HG03457 (cell line): ENCODE measurements at regions not wholly inside any gene's neighbourhood (a gene's known extent, or its start where the extent isn't known, plus 50 kb on each side); places are given as distances from the start of the nearest gene placed in this dataset.

Experiments used
- ATAC-seq: cut with Tn5 transposase; IDR thresholded peaks from one replicate; pipeline ENCODE4 v1.9.1; 2021; ENCODE audit warnings: moderate number of reproducible peaks; ENCODE audit not compliant: unreplicated experiment

DNA sequence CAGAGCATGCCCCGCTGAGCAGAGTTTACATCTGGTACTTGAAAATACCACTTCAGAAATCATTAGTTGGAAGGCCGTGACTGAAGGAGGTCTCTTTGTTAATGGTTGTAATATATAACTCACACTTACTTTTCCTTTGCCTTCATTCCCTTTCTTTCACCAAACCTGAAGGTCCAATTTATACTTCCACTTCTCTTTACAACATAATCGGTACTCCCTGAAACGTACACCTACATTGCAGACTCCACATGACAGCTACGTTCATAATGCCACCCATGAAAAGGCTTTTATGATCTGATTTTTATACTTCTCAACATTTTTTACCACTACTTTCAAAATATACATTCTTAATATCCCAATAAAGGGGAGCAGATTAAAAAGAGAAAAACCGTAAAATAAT, 298.7 kb downstream of the C4orf33 start:
- no peak for ATAC-seq

GRCh38 chr4:129403848-129404247, 307.9 kb downstream of the C4orf33 start:
- no peak for ATAC-seq

DNA sequence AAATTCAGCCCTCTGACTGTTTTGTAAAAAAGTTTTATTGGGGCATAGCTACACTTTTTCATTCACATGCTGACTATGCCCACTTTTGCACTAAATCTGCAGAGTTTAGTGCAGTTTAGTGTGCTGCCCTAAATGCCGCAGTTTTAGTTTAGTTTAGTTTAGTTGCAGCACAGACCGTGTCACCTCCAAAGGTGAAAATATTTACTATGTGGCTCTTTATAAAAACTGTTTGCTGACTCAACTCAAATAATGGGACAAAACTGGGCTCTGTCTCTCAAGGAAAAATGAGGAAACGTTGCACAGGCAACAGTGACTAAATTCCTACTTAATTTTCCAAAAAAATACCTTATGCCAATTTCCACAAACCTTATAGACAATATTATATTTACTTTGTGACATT, 314.2 kb downstream of the C4orf33 start:
- no peak for ATAC-seq

DNA sequence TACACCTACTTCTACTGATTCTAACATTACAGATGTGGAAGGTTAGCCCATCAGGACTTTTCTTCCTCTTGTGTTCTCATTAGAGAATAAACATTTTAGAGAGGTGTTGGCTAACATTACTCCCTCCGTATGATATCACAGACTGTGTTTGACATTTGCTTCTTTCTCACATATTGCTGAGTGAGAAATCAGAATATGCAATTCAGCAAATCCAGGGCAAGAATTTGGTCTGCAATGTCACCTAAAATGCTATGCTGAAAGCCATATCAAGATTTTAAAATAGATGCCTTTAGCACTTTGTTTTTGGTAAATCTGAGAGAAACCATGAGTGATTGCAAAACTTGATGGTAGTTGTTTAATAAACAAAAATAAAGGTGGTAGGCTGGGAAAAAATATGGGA, 319.1 kb downstream of the C4orf33 start:
- ATAC-seq = no peak

- ATAC-seq = no peak
Observed at GRCh38 chr4:129420637-129421036, 324.7 kb downstream of the C4orf33 start.

- ATAC-seq = no peak
Observed at GRCh38 chr4:129422277-129422676, 326.3 kb downstream of the C4orf33 start.

DNA sequence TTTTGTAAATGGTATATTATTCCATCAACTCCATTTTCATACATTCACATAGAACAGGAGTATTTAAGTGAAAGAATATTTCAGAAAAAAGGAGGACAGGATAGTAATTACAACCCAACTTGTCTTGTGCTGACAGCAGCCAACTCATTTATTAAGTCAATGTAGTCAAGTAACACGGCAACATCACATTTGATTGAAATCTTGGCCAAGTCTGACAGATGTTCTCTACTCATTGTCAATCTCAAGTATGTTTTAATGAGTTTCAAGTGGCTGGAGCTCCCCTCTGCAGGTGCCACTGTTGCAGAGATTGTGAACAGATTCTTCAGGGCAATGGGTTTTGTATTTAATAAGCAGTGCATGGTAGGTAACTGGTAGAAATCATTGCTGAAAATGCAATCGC, 332.5 kb downstream of the C4orf33 start:
- no peak for ATAC-seq

DNA sequence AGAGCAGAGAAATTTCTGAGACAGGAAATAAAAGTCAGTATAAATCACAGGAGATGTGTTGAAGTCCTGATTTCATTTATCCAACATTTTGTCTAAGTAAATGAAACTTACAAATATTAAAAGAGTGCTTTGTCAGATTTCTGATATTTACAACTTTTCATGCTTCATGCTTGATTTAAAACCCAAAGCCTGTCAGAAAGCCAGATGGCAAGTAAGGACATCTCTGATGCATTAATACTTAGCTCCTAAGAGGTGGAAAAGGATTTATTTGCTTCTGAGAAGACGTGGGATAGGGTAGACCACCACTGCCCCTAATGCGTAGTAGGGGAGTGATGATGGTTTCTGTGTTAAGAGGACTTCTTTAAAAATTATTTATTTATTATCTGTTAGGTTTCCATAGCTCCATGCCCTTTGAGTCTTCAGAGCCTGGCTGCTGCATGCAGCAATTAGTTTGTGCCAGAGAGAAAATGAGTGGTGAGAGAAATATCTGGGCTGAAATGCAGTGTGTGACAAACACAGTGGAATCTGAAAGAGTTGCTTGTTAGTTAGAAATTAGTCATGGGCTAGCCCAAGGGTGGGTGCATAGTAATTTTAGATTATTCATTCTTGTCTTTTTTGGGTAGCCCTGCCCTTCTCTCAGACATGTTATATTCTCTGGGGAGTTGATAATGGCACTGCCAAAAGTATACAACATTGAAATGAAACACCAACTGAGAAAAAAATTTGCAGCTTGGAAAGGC, 333.8 kb downstream of the C4orf33 start:
- ATAC-seq = no peak

GRCh38 chr4:129437347-129437746, 341.4 kb downstream of the C4orf33 start:
- ATAC-seq = no peak

DNA sequence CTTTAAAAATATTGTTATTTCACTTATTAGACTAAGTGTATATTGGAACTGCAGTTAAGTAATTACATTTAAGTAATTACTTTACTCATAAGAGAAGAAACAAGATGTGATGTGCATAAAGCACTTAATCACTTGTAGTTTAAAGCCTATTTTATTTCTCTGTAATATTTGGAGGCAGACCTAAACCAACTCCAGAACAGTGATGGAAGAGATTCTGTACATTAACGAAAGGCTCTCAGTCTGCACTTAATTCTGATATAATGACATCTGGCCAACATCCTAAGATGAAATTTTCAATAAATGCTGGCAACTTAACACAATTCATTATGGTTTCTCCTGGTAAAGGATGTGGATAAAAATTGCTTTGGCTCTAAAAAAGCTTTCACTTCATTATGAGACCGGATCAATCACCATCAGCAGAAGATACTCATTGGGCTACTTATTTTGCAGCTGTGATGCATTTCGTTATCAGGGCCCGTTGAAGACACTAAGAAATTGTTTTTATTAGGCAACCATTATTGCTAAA, 342.6 kb downstream of the C4orf33 start:
- no peak for ATAC-seq

- no peak for ATAC-seq
Observed at GRCh38 chr4:129446074-129446473, 350.1 kb downstream of the C4orf33 start.

GRCh38 chr4:129453524-129454200, 357.7 kb downstream of the C4orf33 start:
- ATAC-seq = no peak

DNA sequence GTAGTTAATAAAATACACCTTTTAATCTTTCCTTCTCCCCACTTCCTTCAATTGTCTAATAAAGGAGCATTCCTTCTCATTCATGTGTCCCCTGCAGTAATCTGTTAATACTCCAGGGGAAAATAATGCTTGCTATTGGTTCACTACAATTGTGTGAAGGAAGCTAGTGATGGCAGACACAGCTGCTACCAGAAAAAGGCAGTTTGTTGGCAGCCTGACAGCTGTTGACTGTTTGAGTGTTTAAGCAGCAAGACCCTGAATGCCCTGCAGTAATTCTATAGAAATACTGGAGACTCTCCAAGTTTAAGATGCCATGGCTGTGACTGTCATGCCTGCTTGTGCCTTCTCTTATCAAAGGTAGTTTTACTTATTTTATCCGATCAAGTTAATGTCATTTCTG, 359.5 kb downstream of the C4orf33 start:
- no peak for ATAC-seq

GRCh38 chr4:129468624-129469023, 372.7 kb downstream of the C4orf33 start:
- no peak for ATAC-seq

DNA sequence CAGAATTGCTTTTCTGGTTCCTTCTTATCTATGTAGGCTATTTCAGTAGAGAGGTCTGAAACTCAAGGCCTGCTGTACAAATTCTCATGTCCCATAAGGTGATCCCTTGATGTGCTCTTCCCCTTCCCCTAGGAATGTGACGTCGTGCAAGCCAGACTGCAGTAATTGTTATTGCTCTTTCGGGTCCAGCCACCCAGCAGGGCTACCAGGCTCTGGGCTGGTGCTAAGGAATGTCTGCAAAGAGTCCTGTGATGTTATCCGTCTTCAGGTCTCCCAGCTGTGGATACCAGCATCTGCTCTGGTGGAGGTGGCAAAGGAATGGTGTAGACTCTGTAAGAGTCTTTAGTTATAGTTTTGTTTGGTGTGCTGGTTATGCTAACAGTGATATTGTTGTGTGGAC, 378.7 kb downstream of the C4orf33 start:
- no peak for ATAC-seq

DNA sequence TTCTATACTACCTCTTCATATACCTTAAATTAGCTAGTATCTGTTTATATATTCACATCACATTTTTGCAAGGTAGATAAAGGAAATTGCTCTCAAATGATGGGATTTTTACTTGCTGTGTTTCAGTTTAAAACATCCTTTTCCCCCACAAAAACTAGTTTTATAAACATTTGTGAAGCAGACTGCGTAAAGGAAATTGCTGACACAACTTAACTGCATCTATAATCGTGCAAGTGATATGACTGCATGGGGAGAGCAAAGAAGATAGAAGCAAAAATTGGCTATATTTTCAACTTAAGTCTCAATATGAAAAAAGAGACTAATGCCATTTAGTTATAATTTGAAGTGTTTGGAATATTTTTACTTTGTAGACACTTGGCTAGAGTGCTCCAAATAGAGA, 385.2 kb downstream of the C4orf33 start:
- no peak for ATAC-seq

DNA sequence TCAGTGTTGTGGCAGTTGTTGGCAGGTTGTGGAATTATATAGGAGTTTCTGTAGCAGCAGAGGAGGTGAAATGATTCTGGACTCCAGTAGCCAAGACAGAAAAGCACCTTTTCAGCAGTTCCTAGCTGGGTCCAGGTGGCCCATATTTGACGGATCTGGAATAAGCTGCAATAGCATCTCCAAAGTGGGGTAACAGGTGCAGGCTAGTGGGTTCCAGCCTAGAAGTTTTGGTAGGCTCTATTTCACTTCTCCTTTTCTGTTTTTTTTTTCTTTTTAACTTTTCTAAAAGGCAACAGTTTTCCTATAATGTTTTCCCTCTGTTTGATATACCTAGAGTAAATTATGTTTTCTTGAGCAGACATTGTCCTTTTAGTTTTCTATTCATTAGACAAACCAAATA, 392.5 kb downstream of the C4orf33 start:
- no peak for ATAC-seq

DNA sequence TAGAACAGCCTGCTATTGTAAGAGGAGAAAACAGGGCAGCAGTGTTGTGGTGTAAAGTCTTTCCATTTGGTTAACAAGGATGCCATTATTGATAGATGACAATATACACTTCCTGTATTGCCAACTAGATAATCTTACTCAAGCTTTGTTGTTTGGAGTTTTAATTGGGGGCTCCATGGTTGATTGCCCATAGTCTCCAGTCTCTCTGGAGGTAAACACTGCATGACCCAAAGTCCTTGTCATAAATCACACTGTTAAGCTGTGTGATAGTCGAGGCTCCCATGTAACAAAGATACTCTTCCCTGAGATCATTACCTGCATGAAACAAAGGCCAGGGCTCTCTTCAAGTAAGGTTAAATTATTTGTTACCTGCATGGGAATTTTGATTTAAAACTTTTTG, 394.6 kb downstream of the C4orf33 start:
- no peak for ATAC-seq

DNA sequence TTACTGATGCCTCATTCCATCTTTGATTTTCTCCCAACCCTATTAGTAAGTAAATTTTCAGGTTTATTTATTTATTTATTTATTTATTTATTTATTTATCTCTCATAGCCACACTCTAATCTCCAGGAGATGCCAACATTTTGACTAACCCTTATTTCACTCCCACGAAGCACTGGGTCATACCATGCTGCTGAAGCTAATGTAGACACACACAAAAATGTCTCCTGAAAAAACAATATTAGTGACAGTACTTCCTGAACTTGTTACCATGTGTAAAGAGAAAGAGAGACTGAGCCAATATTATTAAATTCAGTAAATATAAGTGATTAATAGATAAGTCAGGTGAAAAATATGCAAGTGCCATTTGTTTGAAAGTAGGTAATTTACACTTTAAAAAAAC, 402.7 kb downstream of the C4orf33 start:
- ATAC-seq = no peak

GRCh38 chr4:129514852-129515251, 418.9 kb downstream of the C4orf33 start:
- ATAC-seq = no peak

DNA sequence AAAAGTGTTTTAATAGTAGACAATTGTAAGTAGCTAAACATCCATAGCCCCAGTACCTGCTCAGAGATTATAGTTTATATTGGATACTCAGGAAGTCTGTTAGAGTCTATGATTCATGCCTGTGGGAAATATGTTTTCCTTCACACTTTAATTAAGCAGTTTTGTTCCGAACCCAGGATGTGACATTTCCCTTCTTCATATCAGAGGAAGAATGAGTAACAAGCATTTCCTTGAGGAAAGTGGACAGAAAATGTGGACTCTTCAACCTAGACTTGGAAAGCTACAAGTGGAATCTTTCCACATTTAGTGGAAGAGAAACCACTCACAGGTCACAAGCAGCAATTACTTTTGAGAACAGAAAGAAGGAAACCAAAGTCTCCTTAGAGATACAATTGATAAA, 419.4 kb downstream of the C4orf33 start:
- ATAC-seq = no peak

DNA sequence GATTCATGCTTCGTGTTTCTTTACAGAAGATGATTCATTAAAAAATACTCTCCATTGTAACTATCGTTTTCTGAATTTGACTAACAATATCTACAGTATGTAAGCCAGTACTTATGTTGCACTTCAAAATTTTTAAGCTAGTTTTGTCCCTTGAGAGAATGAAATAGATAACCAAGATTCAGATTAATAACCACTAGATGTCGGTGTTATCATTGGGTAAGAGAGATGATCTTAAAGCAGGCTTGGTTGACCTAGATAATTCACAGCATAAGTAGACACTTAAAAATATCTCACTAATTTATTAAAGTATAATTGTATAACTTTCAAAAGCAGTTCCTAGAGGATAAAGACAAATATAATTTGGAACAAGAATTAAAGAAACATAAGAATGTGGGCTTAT, 430.9 kb downstream of the C4orf33 start:
- no peak for ATAC-seq
